Left ventricle myocardium inferior (tissue), 1 donor: ENCODE measurements at regions not wholly inside any gene's neighbourhood (a gene's known extent, or its start where the extent isn't known, plus 50 kb on each side); places are given as distances from the start of the nearest gene placed in this dataset.

Experiments used
- DNase-seq: peaks from one replicate; pipeline ENCODE4 v3.0.0-alpha.2; 2020
- H3K27ac ChIP-seq: fragments of 200-600 bp; replicated peaks from 2 replicates; pipeline ENCODE4 v1.8.0; 2021
- H3K27me3 ChIP-seq: fragments of 200-600 bp; 2 replicates; pipeline ENCODE4 v1.8.0; 2021; ENCODE audit warnings: low read depth
- H3K36me3 ChIP-seq: fragments of 200-600 bp; 2 replicates; pipeline ENCODE4 v1.8.0; 2021
- H3K4me1 ChIP-seq: fragments of 200-600 bp; 2 replicates; pipeline ENCODE4 v1.8.0; 2021
- H3K4me3 ChIP-seq: fragments of 200-600 bp; 2 replicates; pipeline ENCODE4 v1.8.0; 2021; ENCODE audit warnings: mild to moderate bottlenecking, moderate library complexity
- H3K9me3 ChIP-seq: fragments of 200-600 bp; replicated peaks from 2 replicates; pipeline ENCODE4 v1.8.0; 2021
- CTCF ChIP-seq: fragments of 200-600 bp; IDR thresholded peaks from 2 replicates; pipeline ENCODE4 v1.8.0; 2021; ENCODE audit warnings: antibody characterized with exemption, mild to moderate bottlenecking, borderline replicate concordance
- intact Hi-C: fragments of 100-400 bp; cut with micrococcal nuclease; formaldehyde crosslinking; loops from one replicate; pipeline ENCODE4 v1.11.0; 2022
- donor health status: DM: no; HTN: yes; CAD: no; lungs with severe emphysema.

GRCh38 chr7:156470399-156471320 is 169.9 kb upstream of the RNF32 start:
- Histone ChIP-seq H3K4me3 (no peak overlapping the region), H3K4me1 (no peaks in the 10 kb centered on the region), H3K27me3 (peaks cover 60% of the 10 kb centered on the region), H3K9me3 (no peaks in the 10 kb centered on the region), H3K27ac (no peak overlapping the region), H3K36me3 (no peaks in the 10 kb centered on the region)
- DNase-seq: no peak
- no peak for TF ChIP-seq CTCF
- intact Hi-C loops: loop anchor here (10.0 kb wide), 1 partner anchor 666 kb away; no protein-coding TSS in a partner anchor

GRCh38 chr7:156466955-156467625 is 173.5 kb upstream of the RNF32 start:
- Histone ChIP-seq H3K4me3 (no peak overlapping the region), H3K27ac (no peak overlapping the region), H3K27me3 (peaks cover 64% of the 10 kb centered on the region), H3K36me3 (no peaks in the 10 kb centered on the region), H3K4me1 (no peaks in the 10 kb centered on the region), H3K9me3 (no peaks in the 10 kb centered on the region)
- no peak for DNase-seq
- TF ChIP-seq CTCF: no peak
- intact Hi-C loops: no loop called here

- no peak for TF ChIP-seq CTCF
- Histone ChIP-seq H3K36me3 (no peaks in the 10 kb centered on the region), H3K4me1 (no peaks in the 10 kb centered on the region), H3K9me3 (no peaks in the 10 kb centered on the region), H3K27me3 (peaks cover 71% of the 10 kb centered on the region), H3K4me3 (no peak overlapping the region), H3K27ac (no peak overlapping the region)
- DNase-seq: no peak
- intact Hi-C loops: no loop called here
Measured at GRCh38 chr7:156466272-156466671, 174.3 kb upstream of the RNF32 start.

GRCh38 chr7:156465186-156465585 is 175.4 kb upstream of the RNF32 start:
- Histone ChIP-seq H3K36me3 (no peaks in the 10 kb centered on the region), H3K9me3 (no peaks in the 10 kb centered on the region), H3K27ac (no peak overlapping the region), H3K4me1 (no peaks in the 10 kb centered on the region), H3K4me3 (no peak overlapping the region), H3K27me3 (peaks cover 81% of the 10 kb centered on the region)
- no peak for TF ChIP-seq CTCF
- intact Hi-C loops: no loop called here
- DNase-seq: no peak

- no peak for DNase-seq
- Histone ChIP-seq H3K4me3 (no peak overlapping the region), H3K27ac (no peak overlapping the region), H3K9me3 (no peaks in the 10 kb centered on the region), H3K27me3 (peaks cover 89% of the 10 kb centered on the region), H3K4me1 (no peaks in the 10 kb centered on the region), H3K36me3 (no peaks in the 10 kb centered on the region)
- TF ChIP-seq CTCF: no peak
- intact Hi-C loops: no loop called here
Measured at GRCh38 chr7:156464339-156464738, 176.2 kb upstream of the RNF32 start.
